DND-41 (cell line): ENCODE measurements at regions not wholly inside any gene's neighbourhood (a gene's known extent, or its start where the extent isn't known, plus 50 kb on each side); places are given as distances from the start of the nearest gene placed in this dataset.
"Not testable (repeated sequence)": the region's sequence is repeated elsewhere in the genome, so short reads cannot be mapped to it uniquely, and the experiment has no call there.

Experiments used
- EZH2 ChIP-seq: IDR thresholded peaks from 3 replicates; pipeline ENCODE4 v1.6.1; 2012; ENCODE audit warnings: borderline replicate concordance, low read depth, mild to moderate bottlenecking, moderate library complexity, low read length, inconsistent platforms; ENCODE audit not compliant: severe bottlenecking
- TF ChIP-seq, protein P1 (sequence below): IDR thresholded peaks from 2 replicates; pipeline ENCODE4 v1.5.1; 2012; ENCODE audit warnings: borderline replicate concordance, low read length, moderate library complexity, mild to moderate bottlenecking; ENCODE audit not compliant: poor library complexity, severe bottlenecking; ENCODE audit errors: extremely low read depth

DNA sequence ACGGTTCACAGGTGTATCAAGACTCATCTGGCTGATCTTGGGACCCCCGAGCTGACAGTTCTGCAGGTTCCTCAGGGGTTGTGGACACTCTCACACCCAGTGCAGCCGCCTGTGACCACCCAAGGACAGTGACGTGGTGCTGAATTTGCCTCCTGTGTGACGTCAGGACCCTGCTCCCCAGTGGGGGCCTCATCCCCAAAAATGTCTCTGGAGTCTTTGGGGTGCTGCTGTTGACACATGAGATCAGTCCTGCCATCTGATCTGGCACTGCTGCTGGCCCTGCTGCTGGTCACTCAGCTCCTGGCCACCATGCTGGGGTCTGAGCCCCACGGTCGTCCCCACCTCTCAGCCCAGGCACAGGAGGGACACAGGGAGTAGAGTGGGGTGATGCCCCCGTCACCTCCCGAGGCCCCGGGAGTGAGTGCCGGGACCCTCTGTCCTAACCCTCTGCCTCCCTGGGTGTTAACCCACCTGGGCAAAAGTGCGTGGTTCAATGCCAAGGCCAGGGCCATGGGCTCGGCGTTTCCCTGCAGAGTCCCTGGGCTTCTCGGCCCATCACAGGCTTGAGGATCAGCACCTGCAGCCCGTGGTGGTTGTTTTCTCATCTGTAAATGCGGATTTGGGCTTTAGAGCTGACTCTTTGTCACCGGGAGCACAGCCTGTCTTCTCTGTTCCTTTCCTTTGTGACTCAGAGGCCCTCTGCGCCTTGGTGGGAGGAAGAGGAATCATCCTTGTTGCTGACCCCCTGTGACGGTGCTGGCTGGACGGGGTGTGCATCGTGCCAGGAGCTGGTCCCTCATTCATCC, 366.0 kb upstream of the SFSWAP start:
- TF ChIP-seq, protein P1, sequence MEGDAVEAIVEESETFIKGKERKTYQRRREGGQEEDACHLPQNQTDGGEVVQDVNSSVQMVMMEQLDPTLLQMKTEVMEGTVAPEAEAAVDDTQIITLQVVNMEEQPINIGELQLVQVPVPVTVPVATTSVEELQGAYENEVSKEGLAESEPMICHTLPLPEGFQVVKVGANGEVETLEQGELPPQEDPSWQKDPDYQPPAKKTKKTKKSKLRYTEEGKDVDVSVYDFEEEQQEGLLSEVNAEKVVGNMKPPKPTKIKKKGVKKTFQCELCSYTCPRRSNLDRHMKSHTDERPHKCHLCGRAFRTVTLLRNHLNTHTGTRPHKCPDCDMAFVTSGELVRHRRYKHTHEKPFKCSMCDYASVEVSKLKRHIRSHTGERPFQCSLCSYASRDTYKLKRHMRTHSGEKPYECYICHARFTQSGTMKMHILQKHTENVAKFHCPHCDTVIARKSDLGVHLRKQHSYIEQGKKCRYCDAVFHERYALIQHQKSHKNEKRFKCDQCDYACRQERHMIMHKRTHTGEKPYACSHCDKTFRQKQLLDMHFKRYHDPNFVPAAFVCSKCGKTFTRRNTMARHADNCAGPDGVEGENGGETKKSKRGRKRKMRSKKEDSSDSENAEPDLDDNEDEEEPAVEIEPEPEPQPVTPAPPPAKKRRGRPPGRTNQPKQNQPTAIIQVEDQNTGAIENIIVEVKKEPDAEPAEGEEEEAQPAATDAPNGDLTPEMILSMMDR, result not testable (repeated sequence)
- TF ChIP-seq EZH2, result not testable (repeated sequence)
